ENCODE measurements at regions not wholly inside any gene's neighbourhood (a gene's known extent, or its start where the extent isn't known, plus 50 kb on each side); places are given as distances from the start of the nearest gene placed in this dataset.

- in situ Hi-C loops (cut with MboI): no loop called here
- DNase-seq (ENCODE audit: extremely low read depth in 1 of 4, low spot score in 3 of 4) (no peak), FAIRE-seq (no peak), ATAC-seq (no peak)
- H2AFZ ChIP-seq (ENCODE audit: low read depth, low read length): no peak overlapping the region
- H3K4me3 ChIP-seq: no peak overlapping the region
- 2% methylated on average over 3 of the region's 3 CpGs for WGBS (ENCODE audit: insufficient coverage, low coverage, missing lambda C conversion rate)
- no peaks in the 10 kb centered on the region; a peak in 1 of 5 replicates for H3K27me3 ChIP-seq (ENCODE audit: control insufficient read depth in 2 of 2, insufficient read depth in 2 of 2, low read length in 2 of 2)
- H3K79me2 ChIP-seq (ENCODE audit: control insufficient read depth, insufficient read depth, low read length): no peaks in the 10 kb centered on the region
- no peak overlapping the region for H3K27ac ChIP-seq (ENCODE audit: extremely low read depth, low read depth, low read length)
- ChIA-PET CTCF (ENCODE audit: low intra/inter-chr PET ratio) (interaction anchor here (0.7 kb wide), 1 partner anchor 63 kb away, joined by 3 read pairs; no protein-coding TSS in a partner anchor), POLR2A (no interaction called here)
- no peak overlapping the region for H3K4me2 ChIP-seq (ENCODE audit: insufficient read depth, low read length)
- no peaks in the 10 kb centered on the region for H3K4me1 ChIP-seq (replicated peaks in 1 of 2; ENCODE audit: control insufficient read depth in 2 of 2, insufficient read depth in 2 of 2, low read length in 2 of 2)
- TF ChIP-seq EZH2 (IDR thresholded peaks at IDR 0.05; ENCODE audit: borderline replicate concordance, low read depth, low read length) (no peak), ZBED1 (IDR thresholded peaks at IDR 0.05) (no peak), MYBL2 (IDR thresholded peaks at IDR 0.05; ENCODE audit: low read depth) (no peak), MYBL2 (CRISPR knock-in tag; IDR thresholded peaks at IDR 0.05; ENCODE audit: borderline replicate concordance) (no peak), ILK (tag; IDR thresholded peaks at IDR 0.05; ENCODE audit: borderline replicate concordance, low read depth) (no peak)
- no peaks in the 10 kb centered on the region for H3K9me1 ChIP-seq (ENCODE audit: control insufficient read depth, insufficient read depth, low read length)
- H4K20me1 ChIP-seq (replicated peaks; ENCODE audit: control insufficient read depth, insufficient read depth, low read length): no peaks in the 10 kb centered on the region
- H3K36me3 ChIP-seq (ENCODE audit: control insufficient read depth, insufficient read depth, low read length): no peaks in the 10 kb centered on the region
- no peaks in the 10 kb centered on the region for H3K9me3 ChIP-seq (replicated peaks; ENCODE audit: control insufficient read depth, insufficient read depth, low read depth, low read length)
- intact Hi-C loops (cut with micrococcal nuclease): no loop called here
- no peak overlapping the region for H3K9ac ChIP-seq (ENCODE audit: insufficient read depth in 1 of 2, low read depth in 2 of 2, low read length in 2 of 2)
- BruUV-seq (replicated peaks): no TSS peak
These were observed 103.4 kb downstream of the EDEM1 start for GRCh38 chr3:5290915-5291314.

- no peaks in the 10 kb centered on the region for H3K9me3 ChIP-seq (replicated peaks; ENCODE audit: control insufficient read depth, insufficient read depth, low read depth, low read length)
- H3K9ac ChIP-seq (ENCODE audit: insufficient read depth in 1 of 2, low read depth in 2 of 2, low read length in 2 of 2): no peak overlapping the region
- H3K9me1 ChIP-seq (ENCODE audit: control insufficient read depth, insufficient read depth, low read length): no peaks in the 10 kb centered on the region
- no peak overlapping the region for H2AFZ ChIP-seq (ENCODE audit: low read depth, low read length)
- H3K4me2 ChIP-seq (ENCODE audit: insufficient read depth, low read length): no peak overlapping the region
- CTCF ChIA-PET (ENCODE audit: low intra/inter-chr PET ratio): no interaction called here
- no peak overlapping the region for H3K4me3 ChIP-seq
- POLR2A ChIA-PET: no interaction called here
- in situ Hi-C loops (cut with MboI) (no loop called here), intact Hi-C loops (cut with micrococcal nuclease) (no loop called here)
- BruUV-seq (replicated peaks): no TSS peak
- H3K27ac ChIP-seq (ENCODE audit: extremely low read depth, low read depth, low read length): no peak overlapping the region
- H3K36me3 ChIP-seq (ENCODE audit: control insufficient read depth, insufficient read depth, low read length): no peaks in the 10 kb centered on the region
- no peaks in the 10 kb centered on the region for H3K4me1 ChIP-seq (replicated peaks in 1 of 2; ENCODE audit: control insufficient read depth in 2 of 2, insufficient read depth in 2 of 2, low read length in 2 of 2)
- under 1% methylated on average over 7 of the region's 7 CpGs for WGBS (ENCODE audit: insufficient coverage, low coverage, missing lambda C conversion rate)
- no peaks in the 10 kb centered on the region; a peak in 1 of 5 replicates for H3K27me3 ChIP-seq (ENCODE audit: control insufficient read depth in 2 of 2, insufficient read depth in 2 of 2, low read length in 2 of 2)
- ATAC-seq (no peak), DNase-seq (ENCODE audit: extremely low read depth in 1 of 4, low spot score in 3 of 4) (no peak), FAIRE-seq (no peak)
- H3K79me2 ChIP-seq (ENCODE audit: control insufficient read depth, insufficient read depth, low read length): no peaks in the 10 kb centered on the region
- no peaks in the 10 kb centered on the region for H4K20me1 ChIP-seq (replicated peaks; ENCODE audit: control insufficient read depth, insufficient read depth, low read length)
- TF ChIP-seq ZNF584 (CRISPR knock-in tag; IDR thresholded peaks at IDR 0.05; ENCODE audit: low read depth) (no peak), ZNF444 (CRISPR knock-in tag; IDR thresholded peaks at IDR 0.05) (no peak), SREBF2 (CRISPR knock-in tag; IDR thresholded peaks at IDR 0.05) (no peak), BCOR (IDR thresholded peaks at IDR 0.05) (no peak), ZBTB26 (CRISPR knock-in tag; IDR thresholded peaks at IDR 0.05) (no peak), ZNF707 (CRISPR knock-in tag; conservative IDR thresholded peaks at IDR 0.05) (no peak), CCAR2 (IDR thresholded peaks at IDR 0.05; ENCODE audit: low read depth, low read length) (no peak), ZNF197 (CRISPR knock-in tag; IDR thresholded peaks at IDR 0.05; ENCODE audit: low read depth) (no peak), ATF1 (CRISPR knock-in tag; IDR thresholded peaks at IDR 0.05) (no peak), ATF1 (tag; IDR thresholded peaks at IDR 0.05) (no peak), XRCC5 (IDR thresholded peaks at IDR 0.05; ENCODE audit: low read depth, low read length) (no peak), SNAPC5 (CRISPR knock-in tag; IDR thresholded peaks at IDR 0.05) (no peak), ZNF778 (CRISPR knock-in tag; IDR thresholded peaks at IDR 0.05) (no peak), ZNF76 (CRISPR knock-in tag; IDR thresholded peaks at IDR 0.05; ENCODE audit: borderline replicate concordance) (no peak), CC2D1A (IDR thresholded peaks at IDR 0.05) (no peak)
These were observed 105.0 kb downstream of the EDEM1 start for GRCh38 chr3:5292512-5292911.
